Fibroblast of the conjunctiva (primary cell): ENCODE measurements at regions not wholly inside any gene's neighbourhood (a gene's known extent, or its start where the extent isn't known, plus 50 kb on each side); places are given as distances from the start of the nearest gene placed in this dataset.

ENCODE experiments used
- DNase-seq: peaks from one replicate; pipeline ENCODE4 v3.0.0-alpha.2; 2010; ENCODE audit warnings: low read depth

GRCh38 chr3:181442066-181442465, 269.7 kb upstream of the SOX2 start:
- DNase-seq: no peak

DNA sequence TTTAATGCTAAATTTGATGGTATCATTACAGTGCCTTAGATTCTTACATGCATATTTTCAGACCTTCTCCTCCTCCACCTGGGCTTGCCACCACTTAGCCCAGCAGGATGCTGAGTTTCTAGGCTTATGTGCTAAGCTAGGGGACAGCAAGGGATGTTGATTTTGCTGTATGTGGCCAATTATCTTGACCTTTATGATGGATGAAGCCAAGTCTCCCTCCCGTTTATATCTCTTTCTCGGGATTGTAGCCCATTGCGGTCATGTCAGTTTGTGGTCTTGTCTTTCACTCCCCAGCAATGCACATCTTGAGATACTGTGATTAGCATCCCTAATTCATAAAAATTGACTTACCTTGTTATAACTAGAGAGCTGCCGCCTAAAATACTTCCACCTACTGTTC, 278.7 kb upstream of the SOX2 start:
- no peak for DNase-seq

DNA sequence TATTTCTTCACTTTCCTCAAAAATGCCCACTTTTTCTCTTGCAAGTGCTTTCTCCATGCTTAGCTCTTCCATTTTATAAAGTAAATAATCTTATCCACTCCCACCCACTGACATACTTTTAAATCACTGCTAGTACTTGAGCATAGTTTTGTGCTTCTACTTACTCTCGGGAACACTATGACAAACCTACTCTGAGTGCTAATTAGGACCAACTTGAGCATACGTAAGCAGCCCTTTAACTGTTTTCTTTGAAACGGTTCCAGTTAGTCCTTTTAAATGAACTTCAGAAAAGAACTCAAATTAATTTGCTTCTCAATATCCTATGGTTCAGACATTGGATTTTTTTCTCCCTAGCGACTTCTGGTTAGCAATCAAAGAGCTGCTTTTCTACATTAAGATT, 280.0 kb upstream of the SOX2 start:
- DNase-seq: no peak

DNA sequence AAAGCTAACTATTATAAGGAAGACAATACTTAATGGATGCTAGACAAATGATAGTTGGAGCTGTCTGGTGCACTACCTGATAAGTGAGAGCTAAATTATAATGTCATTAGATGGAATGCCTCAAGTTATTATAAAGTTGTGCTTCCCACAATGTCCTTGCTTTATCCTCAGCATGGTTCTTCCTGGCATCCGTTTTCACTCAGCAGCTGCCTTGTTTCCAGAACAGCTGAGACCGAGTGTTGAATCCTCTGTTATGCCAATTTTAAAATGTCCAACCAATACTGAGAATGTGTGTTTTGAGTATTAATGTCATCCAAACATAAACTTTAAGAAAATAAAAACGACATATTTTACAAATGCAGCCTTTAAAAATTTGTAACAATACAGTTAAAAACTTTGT, 286.7 kb upstream of the SOX2 start:
- DNase-seq: no peak

- DNase-seq: no peak
Measured at GRCh38 chr3:181418233-181418632, 293.5 kb upstream of the SOX2 start.

- DNase-seq: no peak
Measured at GRCh38 chr3:181417748-181418147, 294.0 kb upstream of the SOX2 start.

- DNase-seq: no peak
Measured at GRCh38 chr3:181410870-181411269, 300.9 kb upstream of the SOX2 start.

GRCh38 chr3:181403876-181404660, 307.7 kb upstream of the SOX2 start:
- no peak for DNase-seq

GRCh38 chr3:181402347-181402746, 309.4 kb upstream of the SOX2 start:
- no peak for DNase-seq

DNA sequence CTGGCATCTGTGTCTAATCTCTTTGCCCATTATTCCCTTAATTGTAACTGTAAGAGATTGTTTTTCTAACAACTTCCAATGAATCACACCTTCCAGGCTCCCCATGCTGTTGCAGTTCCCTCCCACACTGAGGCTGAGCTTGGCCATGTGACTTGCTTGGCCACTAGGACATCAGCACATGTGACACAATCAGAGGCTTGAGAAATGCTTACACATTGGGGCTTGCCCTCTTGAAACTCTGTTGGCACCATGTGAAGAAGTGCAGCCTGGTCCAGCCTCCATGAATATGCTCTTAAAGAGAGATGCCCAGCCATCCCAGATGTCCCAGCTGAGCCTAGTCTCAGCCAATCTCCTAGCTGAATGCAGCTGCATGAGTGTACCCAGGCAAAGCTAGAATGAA, 326.8 kb upstream of the SOX2 start:
- DNase-seq: no peak

GRCh38 chr3:181383760-181384159, 328.0 kb upstream of the SOX2 start:
- DNase-seq: no peak

- DNase-seq: no peak
Measured at GRCh38 chr3:181383201-181383600, 328.5 kb upstream of the SOX2 start.

- DNase-seq: no peak
Measured at GRCh38 chr3:181382656-181383055, 329.1 kb upstream of the SOX2 start.

DNA sequence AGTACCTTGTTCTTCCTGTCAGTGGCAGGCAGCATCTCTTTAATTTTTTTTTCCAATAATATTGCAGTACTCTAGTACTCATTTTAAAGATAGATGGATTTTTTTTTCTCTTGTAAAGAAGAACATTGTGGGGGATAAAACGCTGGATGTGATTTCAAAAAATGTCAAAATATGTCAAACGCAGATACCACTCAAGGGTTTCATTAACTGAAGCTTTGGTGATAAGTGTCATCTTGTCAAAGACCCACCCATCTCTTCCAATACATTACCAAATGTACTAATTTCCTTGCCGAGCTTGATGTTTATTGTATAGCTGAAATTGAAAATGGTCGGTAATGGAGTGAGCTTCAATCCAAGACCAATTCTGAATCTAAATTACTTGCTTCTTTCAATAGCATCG, 332.4 kb upstream of the SOX2 start:
- DNase-seq: no peak

DNA sequence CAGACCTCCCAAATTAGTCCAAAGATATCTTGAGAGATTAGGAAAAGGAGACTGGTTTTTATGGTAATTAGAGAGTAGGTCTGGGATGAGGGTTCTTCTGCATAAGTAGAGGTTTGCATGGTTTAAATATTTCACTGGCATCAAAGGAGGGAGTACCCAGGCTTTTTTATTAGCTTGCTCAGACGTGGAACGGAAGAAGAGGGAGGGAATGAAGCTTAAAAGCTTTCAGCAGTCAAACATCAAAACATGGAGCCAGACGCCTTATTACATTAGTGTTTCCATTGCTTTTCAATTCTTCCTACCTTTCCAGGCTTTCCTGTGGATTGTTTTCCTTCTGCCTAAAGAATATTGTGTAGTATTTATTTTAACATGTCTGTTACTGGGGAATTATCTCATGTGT, 342.1 kb upstream of the SOX2 start:
- no peak for DNase-seq

DNA sequence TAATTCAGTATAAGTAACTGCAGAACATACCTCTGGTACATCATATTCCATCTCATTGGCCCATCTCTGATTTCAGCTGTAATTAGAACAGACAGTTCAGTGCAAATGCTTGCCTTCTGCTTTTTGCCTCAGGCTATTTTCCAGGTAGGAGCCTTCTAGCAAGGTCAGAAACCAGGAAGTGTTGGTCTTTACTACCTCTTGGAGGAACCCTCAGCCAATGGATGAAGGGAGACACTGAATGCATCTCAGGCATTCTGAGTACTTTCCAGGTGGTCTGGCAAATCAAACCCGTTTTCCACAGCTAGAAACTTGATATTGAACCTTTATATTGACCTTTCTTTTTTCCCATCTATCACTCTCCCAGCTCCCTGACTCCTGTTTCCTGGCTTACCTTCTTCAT, 348.5 kb upstream of the SOX2 start:
- DNase-seq: no peak

DNA sequence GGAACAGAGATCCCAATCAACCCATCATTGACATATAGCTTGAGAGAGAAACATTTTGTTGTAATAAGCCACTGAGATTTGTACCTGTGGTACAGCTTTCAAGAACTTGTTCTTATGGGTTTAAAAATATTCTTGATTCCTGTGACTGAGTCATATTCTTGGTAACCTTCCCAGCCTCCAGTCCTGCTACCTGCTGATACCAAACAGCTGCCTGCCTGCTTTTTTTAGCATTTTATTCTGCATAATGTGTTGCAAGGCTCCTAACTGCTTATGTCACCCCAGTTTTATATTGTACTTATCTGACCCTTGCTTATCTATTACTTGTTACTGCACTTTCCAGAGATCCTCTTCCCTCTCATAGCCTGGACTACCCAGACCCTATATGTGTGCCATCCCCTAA, 349.3 kb upstream of the SOX2 start:
- DNase-seq: no peak

DNA sequence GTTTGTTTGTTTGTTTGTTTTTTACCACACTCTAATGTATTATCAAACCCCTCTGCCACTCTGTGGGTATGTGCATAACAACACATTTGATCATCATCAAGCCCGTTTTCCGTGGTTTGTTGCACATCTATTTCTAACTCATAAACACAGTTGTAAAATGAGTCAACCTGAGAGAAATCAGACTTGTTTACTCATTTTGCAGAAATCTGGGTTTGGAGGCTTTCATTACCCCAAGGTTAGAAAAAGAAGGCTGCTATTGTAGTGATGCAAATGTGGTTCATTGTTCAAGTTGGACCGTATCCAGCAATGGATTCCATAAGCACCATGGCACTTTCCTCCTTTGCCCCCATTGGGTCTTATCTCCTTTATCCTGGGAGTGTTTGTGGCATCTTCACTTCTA, 353.2 kb upstream of the SOX2 start:
- no peak for DNase-seq

- DNase-seq: no peak
Measured at GRCh38 chr3:181358060-181358459, 353.7 kb upstream of the SOX2 start.

DNA sequence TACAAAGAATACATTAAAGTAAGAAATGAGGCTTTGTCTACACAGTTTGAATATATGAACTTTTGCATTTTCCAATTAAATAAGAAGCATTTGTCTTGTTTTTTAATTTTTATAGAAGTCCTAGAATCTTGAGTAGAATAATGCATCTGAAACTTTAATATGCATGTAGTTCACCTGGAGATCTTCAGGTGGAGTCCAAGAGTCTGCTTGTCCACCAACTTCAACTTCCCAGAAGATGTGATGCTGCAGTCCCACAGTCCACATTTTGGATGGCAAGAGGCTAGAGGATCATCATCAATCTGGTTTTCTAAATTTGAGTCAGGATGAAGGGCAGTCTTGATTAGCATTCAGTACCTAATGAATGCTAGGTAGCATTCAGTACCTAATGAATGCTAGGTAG, 357.6 kb upstream of the SOX2 start:
- no peak for DNase-seq

- no peak for DNase-seq
Measured at GRCh38 chr3:181344331-181344730, 354.8 kb upstream of the DNAJC19 start.

- no peak for DNase-seq
Measured at GRCh38 chr3:181336597-181336996, 347.1 kb upstream of the DNAJC19 start.

DNA sequence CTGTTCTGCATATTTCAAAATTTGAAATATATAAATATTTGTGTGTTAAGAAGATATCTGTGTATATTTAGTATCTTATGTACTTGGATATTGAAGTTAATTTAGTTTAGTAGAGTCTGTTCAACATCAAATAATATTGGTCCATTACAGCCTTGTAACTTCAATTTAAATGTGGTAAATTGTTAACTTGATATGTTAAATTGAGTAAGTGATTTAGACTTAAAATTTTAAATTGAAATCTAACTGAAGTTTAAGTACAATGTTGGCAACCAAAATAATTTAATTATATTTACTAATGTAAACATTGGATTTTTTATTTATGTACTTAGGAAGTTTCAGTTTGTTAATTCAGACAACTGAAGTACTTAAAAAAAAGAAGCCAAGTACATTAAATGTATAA, 343.9 kb upstream of the DNAJC19 start:
- no peak for DNase-seq

DNA sequence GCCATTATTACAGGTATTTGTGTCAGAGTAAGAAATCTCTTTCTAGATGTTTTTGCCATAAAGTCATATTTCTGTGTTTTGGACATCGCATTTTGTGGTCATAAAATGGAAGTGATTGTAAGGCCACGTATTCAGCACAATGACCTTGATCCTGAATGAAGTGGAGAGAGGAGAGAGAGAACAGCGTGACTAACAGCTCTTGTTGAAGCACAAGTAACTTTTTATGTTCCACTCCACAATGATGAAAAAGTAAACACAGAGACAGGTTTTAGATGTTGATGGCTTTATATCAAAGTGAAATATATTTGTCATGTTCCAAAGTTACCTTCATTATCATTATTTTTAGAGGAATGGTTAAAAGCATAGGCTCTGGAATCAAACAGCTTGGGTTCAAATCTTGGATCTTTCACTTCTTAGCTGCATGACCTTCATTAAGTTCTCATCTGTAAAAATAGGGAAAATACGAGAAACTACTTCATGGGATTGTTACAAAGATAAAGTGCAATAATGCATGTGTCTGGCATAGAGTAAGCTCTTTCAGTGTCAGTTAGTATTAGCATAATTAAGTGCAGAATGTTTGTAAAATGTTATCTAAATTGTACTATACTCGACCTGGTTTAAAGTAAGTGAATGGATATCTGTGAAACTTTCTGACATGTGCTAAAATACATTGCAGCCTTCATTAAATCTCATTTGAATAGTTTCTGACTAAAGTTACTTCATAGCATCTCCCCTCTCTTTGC, 341.5 kb upstream of the DNAJC19 start:
- no peak for DNase-seq
